ENCODE measurements at regions not wholly inside any gene's neighbourhood (a gene's known extent, or its start where the extent isn't known, plus 50 kb on each side); places are given as distances from the start of the nearest gene placed in this dataset.
A peak's percentile ranks its signal among the peaks of the same experiment; 100 is the strongest.

DNA sequence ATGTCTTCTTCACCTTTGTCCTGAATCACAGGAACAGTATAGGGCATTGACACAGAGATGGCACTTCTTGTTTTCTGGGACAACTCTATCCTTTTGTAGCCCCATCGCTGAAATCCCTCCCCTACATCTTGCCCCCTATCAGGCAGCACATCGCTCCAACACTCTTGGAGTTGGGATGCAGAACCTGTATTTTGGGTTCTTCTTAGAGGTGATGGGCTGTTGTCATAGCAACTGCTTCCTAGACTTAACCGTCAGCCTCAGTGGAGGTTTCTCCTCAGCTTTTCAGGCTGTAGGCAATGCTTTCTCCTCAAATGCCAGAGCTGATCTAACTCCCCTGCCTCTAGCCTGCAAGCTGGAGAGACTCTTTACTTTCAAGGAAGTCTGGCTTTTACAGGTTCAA is 99.9 kb upstream of the SPRED2 start:
- ChIA-PET POLR2A (ENCODE audit: low non-redundant PET) (no interaction called here), CTCF (no interaction called here)

GRCh38 chr2:65530547-65531320 is 98.3 kb upstream of the SPRED2 start:
- TF ChIP-seq CTCF (conservative IDR thresholded peaks at IDR 0.05; ENCODE audit: low read depth, low read length) (no peak), EZH2 (IDR thresholded peaks at IDR 0.05; ENCODE audit: borderline replicate concordance, low read depth, low read length, poor library complexity, severe bottlenecking) (no peak)
- H3K27me3 ChIP-seq (replicated peaks; ENCODE audit: insufficient read depth, low read depth, low read length, poor library complexity): no peaks in the 10 kb centered on the region
- no peak overlapping the region for H3K4me3 ChIP-seq (ENCODE audit: low read depth, low read length, poor library complexity, severe bottlenecking)
- DNase-seq (ENCODE audit: low spot score): peak; percentile 23
- BruUV-seq (replicated peaks): no TSS peak
- ChIA-PET CTCF (no interaction called here), POLR2A (ENCODE audit: low non-redundant PET) (no interaction called here)
- no peaks in the 10 kb centered on the region for H3K36me3 ChIP-seq (ENCODE audit: insufficient read depth, low read length, poor library complexity, severe bottlenecking)
- no peaks in the 10 kb centered on the region for H3K4me1 ChIP-seq (ENCODE audit: insufficient read depth, low read length, poor library complexity, severe bottlenecking)
- no peak overlapping the region for H3K27ac ChIP-seq (ENCODE audit: low read depth, low read length, poor library complexity, severe bottlenecking)
- no peaks in the 10 kb centered on the region for H3K9me3 ChIP-seq (ENCODE audit: low read depth, low read length, poor library complexity, severe bottlenecking)
- intact Hi-C loops (cut with micrococcal nuclease; ENCODE audit: unreplicated experiment): no loop called here

More for the DNA sequence above, 99.9 kb upstream of the SPRED2 start:
- no peaks in the 10 kb centered on the region for H3K27me3 ChIP-seq (replicated peaks; ENCODE audit: insufficient read depth, low read depth, low read length, poor library complexity)
- intact Hi-C loops (cut with micrococcal nuclease; ENCODE audit: unreplicated experiment): no loop called here
- no peak for DNase-seq (ENCODE audit: low spot score)
- H3K36me3 ChIP-seq (ENCODE audit: insufficient read depth, low read length, poor library complexity, severe bottlenecking): no peaks in the 10 kb centered on the region
- no TSS peak for BruUV-seq (replicated peaks)
- H3K9me3 ChIP-seq (ENCODE audit: low read depth, low read length, poor library complexity, severe bottlenecking): no peaks in the 10 kb centered on the region
- TF ChIP-seq EZH2 (IDR thresholded peaks at IDR 0.05; ENCODE audit: borderline replicate concordance, low read depth, low read length, poor library complexity, severe bottlenecking): no peak
- TF ChIP-seq CTCF (conservative IDR thresholded peaks at IDR 0.05; ENCODE audit: low read depth, low read length): no peak
- H3K4me3 ChIP-seq (ENCODE audit: low read depth, low read length, poor library complexity, severe bottlenecking): no peak overlapping the region
- H3K4me1 ChIP-seq (ENCODE audit: insufficient read depth, low read length, poor library complexity, severe bottlenecking): no peaks in the 10 kb centered on the region
- no peak overlapping the region for H3K27ac ChIP-seq (ENCODE audit: low read depth, low read length, poor library complexity, severe bottlenecking)

- intact Hi-C loops (cut with micrococcal nuclease; ENCODE audit: unreplicated experiment): no loop called here
- no peak overlapping the region for H3K27ac ChIP-seq (ENCODE audit: low read depth, low read length, poor library complexity, severe bottlenecking)
- no peaks in the 10 kb centered on the region for H3K9me3 ChIP-seq (ENCODE audit: low read depth, low read length, poor library complexity, severe bottlenecking)
- CTCF ChIA-PET: no interaction called here
- POLR2A ChIA-PET (ENCODE audit: low non-redundant PET): no interaction called here
- TF ChIP-seq CTCF (conservative IDR thresholded peaks at IDR 0.05; ENCODE audit: low read depth, low read length) (no peak), EZH2 (IDR thresholded peaks at IDR 0.05; ENCODE audit: borderline replicate concordance, low read depth, low read length, poor library complexity, severe bottlenecking) (no peak)
- H3K4me3 ChIP-seq (ENCODE audit: low read depth, low read length, poor library complexity, severe bottlenecking): no peak overlapping the region
- no peak for DNase-seq (ENCODE audit: low spot score)
- no peaks in the 10 kb centered on the region for H3K36me3 ChIP-seq (ENCODE audit: insufficient read depth, low read length, poor library complexity, severe bottlenecking)
- no peaks in the 10 kb centered on the region for H3K27me3 ChIP-seq (replicated peaks; ENCODE audit: insufficient read depth, low read depth, low read length, poor library complexity)
- no TSS peak for BruUV-seq (replicated peaks)
- no peaks in the 10 kb centered on the region for H3K4me1 ChIP-seq (ENCODE audit: insufficient read depth, low read length, poor library complexity, severe bottlenecking)
Measured at GRCh38 chr2:65529419-65529818, 97.0 kb upstream of the SPRED2 start.
